ENCODE measurements at regions not wholly inside any gene's neighbourhood (a gene's known extent, or its start where the extent isn't known, plus 50 kb on each side); places are given as distances from the start of the nearest gene placed in this dataset.

GRCh38 chr13:106241974-106242953 lies 293.2 kb downstream of the EFNB2 start:
- no peak for TF ChIP-seq EZH2 (IDR thresholded peaks at IDR 0.05; ENCODE audit: borderline replicate concordance, low read length)
- TF ChIP-seq, protein P1, sequence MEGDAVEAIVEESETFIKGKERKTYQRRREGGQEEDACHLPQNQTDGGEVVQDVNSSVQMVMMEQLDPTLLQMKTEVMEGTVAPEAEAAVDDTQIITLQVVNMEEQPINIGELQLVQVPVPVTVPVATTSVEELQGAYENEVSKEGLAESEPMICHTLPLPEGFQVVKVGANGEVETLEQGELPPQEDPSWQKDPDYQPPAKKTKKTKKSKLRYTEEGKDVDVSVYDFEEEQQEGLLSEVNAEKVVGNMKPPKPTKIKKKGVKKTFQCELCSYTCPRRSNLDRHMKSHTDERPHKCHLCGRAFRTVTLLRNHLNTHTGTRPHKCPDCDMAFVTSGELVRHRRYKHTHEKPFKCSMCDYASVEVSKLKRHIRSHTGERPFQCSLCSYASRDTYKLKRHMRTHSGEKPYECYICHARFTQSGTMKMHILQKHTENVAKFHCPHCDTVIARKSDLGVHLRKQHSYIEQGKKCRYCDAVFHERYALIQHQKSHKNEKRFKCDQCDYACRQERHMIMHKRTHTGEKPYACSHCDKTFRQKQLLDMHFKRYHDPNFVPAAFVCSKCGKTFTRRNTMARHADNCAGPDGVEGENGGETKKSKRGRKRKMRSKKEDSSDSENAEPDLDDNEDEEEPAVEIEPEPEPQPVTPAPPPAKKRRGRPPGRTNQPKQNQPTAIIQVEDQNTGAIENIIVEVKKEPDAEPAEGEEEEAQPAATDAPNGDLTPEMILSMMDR (IDR thresholded peaks at IDR 0.05; ENCODE audit: low read length), result no peak
- H4K20me1 ChIP-seq (ENCODE audit: insufficient read depth, low read length), result no peaks in the 10 kb centered on the region
- no peak overlapping the region for H3K9ac ChIP-seq (ENCODE audit: low read length)
- no peaks in the 10 kb centered on the region for H3K79me2 ChIP-seq (ENCODE audit: insufficient read depth, low read length)
- no peaks in the 10 kb centered on the region for H3K9me3 ChIP-seq (ENCODE audit: low read length)
- H3F3A ChIP-seq (ENCODE audit: insufficient read depth, low read length), result no peaks in the 10 kb centered on the region
- no peaks in the 10 kb centered on the region for H3K36me3 ChIP-seq (ENCODE audit: insufficient read depth, low read length)
- no peak overlapping the region for H3K4me3 ChIP-seq (ENCODE audit: low read depth, low read length, poor library complexity, severe bottlenecking)
- no peak overlapping the region for H2AFZ ChIP-seq (ENCODE audit: low read length)
- no peaks in the 10 kb centered on the region for H3K4me1 ChIP-seq (ENCODE audit: insufficient read depth, low read length, severe bottlenecking)
- no peak overlapping the region for H3K4me2 ChIP-seq (ENCODE audit: low read length)
- H3K9me2 ChIP-seq (ENCODE audit: low read depth, low read length), result no peaks in the 10 kb centered on the region
- no peak overlapping the region for H3K27ac ChIP-seq (ENCODE audit: low read depth, low read length, poor library complexity, severe bottlenecking)
- H3K27me3 ChIP-seq (ENCODE audit: insufficient read depth, low read length), result no peaks in the 10 kb centered on the region

DNA sequence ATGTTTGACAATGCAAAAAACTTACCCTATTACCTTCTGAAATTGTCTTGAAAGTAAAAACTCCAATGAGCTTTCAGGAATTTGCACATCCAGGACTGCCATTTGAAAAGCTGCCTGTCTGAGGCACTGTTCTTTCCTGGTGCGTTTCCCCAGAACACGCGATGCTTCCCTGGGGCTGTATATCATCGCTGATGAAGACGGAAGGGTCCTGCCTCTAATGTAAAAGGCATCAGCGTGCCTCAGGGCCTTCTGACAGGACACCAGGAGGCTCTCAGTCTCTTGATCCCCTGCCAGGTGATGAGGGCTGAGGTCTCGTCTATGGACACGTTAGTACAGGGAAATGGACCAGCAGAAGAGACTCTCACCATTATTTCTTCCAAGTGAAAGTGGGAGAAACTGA lies 296.8 kb downstream of the EFNB2 start:
- Histone ChIP-seq H3F3A (ENCODE audit: insufficient read depth, low read length) (no peaks in the 10 kb centered on the region), H3K4me1 (ENCODE audit: insufficient read depth, low read length, severe bottlenecking) (no peaks in the 10 kb centered on the region), H3K4me3 (ENCODE audit: low read depth, low read length, poor library complexity, severe bottlenecking) (no peak overlapping the region), H3K79me2 (ENCODE audit: insufficient read depth, low read length) (no peaks in the 10 kb centered on the region), H3K9me3 (ENCODE audit: low read length) (no peaks in the 10 kb centered on the region), H3K4me2 (ENCODE audit: low read length) (no peak overlapping the region), H4K20me1 (ENCODE audit: insufficient read depth, low read length) (no peaks in the 10 kb centered on the region), H3K27ac (ENCODE audit: low read depth, low read length, poor library complexity, severe bottlenecking) (no peak overlapping the region), H3K36me3 (ENCODE audit: insufficient read depth, low read length) (no peaks in the 10 kb centered on the region), H2AFZ (ENCODE audit: low read length) (no peak overlapping the region), H3K9me2 (ENCODE audit: low read depth, low read length) (no peaks in the 10 kb centered on the region), H3K9ac (ENCODE audit: low read length) (no peak overlapping the region), H3K27me3 (ENCODE audit: insufficient read depth, low read length) (no peaks in the 10 kb centered on the region)
- no peak for TF ChIP-seq EZH2 (IDR thresholded peaks at IDR 0.05; ENCODE audit: borderline replicate concordance, low read length)
- TF ChIP-seq, protein P1 (IDR thresholded peaks at IDR 0.05; ENCODE audit: low read length), result no peak

DNA sequence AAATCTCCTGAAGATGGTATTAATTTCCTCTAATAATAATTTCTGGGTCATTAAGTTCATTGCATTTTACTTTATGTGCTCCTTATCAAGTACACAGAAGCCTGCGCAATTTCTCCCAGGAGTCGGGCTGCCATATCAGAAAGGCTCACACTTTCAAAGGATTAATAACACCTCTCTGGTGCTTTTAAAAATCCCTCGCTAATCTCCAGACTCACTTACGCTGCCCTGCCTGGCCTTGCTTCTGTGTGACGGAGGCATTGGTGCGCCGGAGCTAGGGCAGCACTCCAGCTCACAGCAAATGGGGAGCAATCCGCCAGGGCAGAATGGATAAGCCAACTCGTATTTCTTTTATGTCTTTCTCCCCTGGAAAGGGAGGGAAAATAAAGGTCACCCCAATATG lies 300.8 kb downstream of the EFNB2 start:
- Histone ChIP-seq H3K9me3 (ENCODE audit: low read length) (no peaks in the 10 kb centered on the region), H4K20me1 (ENCODE audit: insufficient read depth, low read length) (no peaks in the 10 kb centered on the region), H3K27ac (ENCODE audit: low read depth, low read length, poor library complexity, severe bottlenecking) (no peak overlapping the region), H3K9me2 (ENCODE audit: low read depth, low read length) (no peaks in the 10 kb centered on the region), H2AFZ (ENCODE audit: low read length) (no peak overlapping the region), H3K9ac (ENCODE audit: low read length) (no peak overlapping the region), H3K4me2 (ENCODE audit: low read length) (no peak overlapping the region), H3K36me3 (ENCODE audit: insufficient read depth, low read length) (no peaks in the 10 kb centered on the region), H3K79me2 (ENCODE audit: insufficient read depth, low read length) (no peaks in the 10 kb centered on the region), H3K4me1 (ENCODE audit: insufficient read depth, low read length, severe bottlenecking) (no peaks in the 10 kb centered on the region), H3F3A (ENCODE audit: insufficient read depth, low read length) (no peaks in the 10 kb centered on the region), H3K4me3 (ENCODE audit: low read depth, low read length, poor library complexity, severe bottlenecking) (no peak overlapping the region), H3K27me3 (ENCODE audit: insufficient read depth, low read length) (no peaks in the 10 kb centered on the region)
- no peak for TF ChIP-seq EZH2 (IDR thresholded peaks at IDR 0.05; ENCODE audit: borderline replicate concordance, low read length)
- TF ChIP-seq, protein P1 (IDR thresholded peaks at IDR 0.05; ENCODE audit: low read length), result no peak
